Upper lobe of right lung (tissue), 1 donor: ENCODE measurements at regions not wholly inside any gene's neighbourhood (a gene's known extent, or its start where the extent isn't known, plus 50 kb on each side); places are given as distances from the start of the nearest gene placed in this dataset.

ENCODE experiments used
- ATAC-seq: fragments of 200-7000 bp; cut with Tn5 transposase; one replicate; pipeline ENCODE4 v1.9.1; 2020; ENCODE audit warnings: mild to moderate bottlenecking, moderate library complexity
- DNase-seq: peaks from one replicate; pipeline ENCODE4 v3.0.0-alpha.2; 2020
- H3K27ac ChIP-seq: fragments of 200-600 bp; one replicate; pipeline ENCODE4 v1.8.0; 2022
- H3K27me3 ChIP-seq: fragments of 200-600 bp; one replicate; pipeline ENCODE4 v1.8.0; 2022; ENCODE audit warnings: mild to moderate bottlenecking
- H3K36me3 ChIP-seq: fragments of 200-600 bp; one replicate; pipeline ENCODE4 v1.8.0; 2022
- H3K4me1 ChIP-seq: fragments of 200-600 bp; one replicate; pipeline ENCODE4 v1.8.0; 2022
- H3K4me3 ChIP-seq: fragments of 200-600 bp; one replicate; pipeline ENCODE4 v1.8.0; 2022; ENCODE audit warnings: mild to moderate bottlenecking
- H3K9me3 ChIP-seq: fragments of 200-600 bp; one replicate; pipeline ENCODE4 v1.8.0; 2022
- intact Hi-C: fragments of 100-400 bp; cut with DNase I; formaldehyde crosslinking; loops from one replicate; pipeline ENCODE4 v1.11.0; 2022
- TF ChIP-seq, protein P1 (sequence below): fragments of 200-600 bp; IDR thresholded peaks from one replicate; pipeline ENCODE4 v1.8.0; 2022; ENCODE audit warnings: antibody characterized with exemption
- donor health status: DM: no; HTN: yes; CAD: no; lungs with severe emphysema.

DNA sequence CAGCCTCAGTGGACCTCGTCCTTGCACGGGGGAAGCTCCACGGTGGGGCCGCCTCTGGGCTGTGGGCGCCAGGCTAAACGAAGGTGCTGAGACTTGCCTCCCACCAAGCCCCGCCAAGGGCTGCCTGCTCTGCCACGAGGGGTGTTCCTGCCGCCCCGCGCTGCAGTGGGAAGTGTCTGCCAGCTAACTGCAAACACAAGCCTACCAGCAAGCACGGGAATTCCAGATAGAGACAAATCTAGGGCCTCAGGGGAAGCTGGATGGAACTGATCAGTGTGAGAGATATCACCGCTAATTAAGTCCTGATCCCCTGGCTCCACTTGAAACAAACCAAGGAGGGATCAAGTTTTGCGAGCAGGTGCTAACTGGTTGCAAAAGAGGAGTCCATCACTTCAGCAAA, 181.6 kb upstream of the LEF1 start:
- DNase-seq (no peak), ATAC-seq (no peak)
- Histone ChIP-seq H3K4me3 (no peak overlapping the region), H3K4me1 (no peaks in the 10 kb centered on the region), H3K27me3 (no peaks in the 10 kb centered on the region), H3K27ac (no peak overlapping the region), H3K9me3 (no peaks in the 10 kb centered on the region), H3K36me3 (no peaks in the 10 kb centered on the region)
- TF ChIP-seq, protein P1, sequence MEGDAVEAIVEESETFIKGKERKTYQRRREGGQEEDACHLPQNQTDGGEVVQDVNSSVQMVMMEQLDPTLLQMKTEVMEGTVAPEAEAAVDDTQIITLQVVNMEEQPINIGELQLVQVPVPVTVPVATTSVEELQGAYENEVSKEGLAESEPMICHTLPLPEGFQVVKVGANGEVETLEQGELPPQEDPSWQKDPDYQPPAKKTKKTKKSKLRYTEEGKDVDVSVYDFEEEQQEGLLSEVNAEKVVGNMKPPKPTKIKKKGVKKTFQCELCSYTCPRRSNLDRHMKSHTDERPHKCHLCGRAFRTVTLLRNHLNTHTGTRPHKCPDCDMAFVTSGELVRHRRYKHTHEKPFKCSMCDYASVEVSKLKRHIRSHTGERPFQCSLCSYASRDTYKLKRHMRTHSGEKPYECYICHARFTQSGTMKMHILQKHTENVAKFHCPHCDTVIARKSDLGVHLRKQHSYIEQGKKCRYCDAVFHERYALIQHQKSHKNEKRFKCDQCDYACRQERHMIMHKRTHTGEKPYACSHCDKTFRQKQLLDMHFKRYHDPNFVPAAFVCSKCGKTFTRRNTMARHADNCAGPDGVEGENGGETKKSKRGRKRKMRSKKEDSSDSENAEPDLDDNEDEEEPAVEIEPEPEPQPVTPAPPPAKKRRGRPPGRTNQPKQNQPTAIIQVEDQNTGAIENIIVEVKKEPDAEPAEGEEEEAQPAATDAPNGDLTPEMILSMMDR, result no peak
- intact Hi-C loops, result no loop called here

GRCh38 chr4:108346818-108347210, 178.1 kb upstream of the LEF1 start:
- Histone ChIP-seq H3K9me3 (no peaks in the 10 kb centered on the region), H3K27ac (no peak overlapping the region), H3K4me3 (no peak overlapping the region), H3K36me3 (no peaks in the 10 kb centered on the region), H3K27me3 (no peaks in the 10 kb centered on the region), H3K4me1 (no peaks in the 10 kb centered on the region)
- no peak for DNase-seq
- TF ChIP-seq, protein P1, result no peak
- intact Hi-C loops, result no loop called here
- no peak for ATAC-seq

GRCh38 chr4:108345862-108346817, 177.4 kb upstream of the LEF1 start:
- no peaks in the 10 kb centered on the region for H3K27me3 ChIP-seq
- ATAC-seq (no peak), DNase-seq (no peak)
- TF ChIP-seq, protein P1, result no peak
- H3K9me3 ChIP-seq, result no peaks in the 10 kb centered on the region
- H3K4me1 ChIP-seq, result no peaks in the 10 kb centered on the region
- no peak overlapping the region for H3K4me3 ChIP-seq
- H3K27ac ChIP-seq, result no peak overlapping the region
- intact Hi-C loops, result no loop called here
- H3K36me3 ChIP-seq, result no peaks in the 10 kb centered on the region

DNA sequence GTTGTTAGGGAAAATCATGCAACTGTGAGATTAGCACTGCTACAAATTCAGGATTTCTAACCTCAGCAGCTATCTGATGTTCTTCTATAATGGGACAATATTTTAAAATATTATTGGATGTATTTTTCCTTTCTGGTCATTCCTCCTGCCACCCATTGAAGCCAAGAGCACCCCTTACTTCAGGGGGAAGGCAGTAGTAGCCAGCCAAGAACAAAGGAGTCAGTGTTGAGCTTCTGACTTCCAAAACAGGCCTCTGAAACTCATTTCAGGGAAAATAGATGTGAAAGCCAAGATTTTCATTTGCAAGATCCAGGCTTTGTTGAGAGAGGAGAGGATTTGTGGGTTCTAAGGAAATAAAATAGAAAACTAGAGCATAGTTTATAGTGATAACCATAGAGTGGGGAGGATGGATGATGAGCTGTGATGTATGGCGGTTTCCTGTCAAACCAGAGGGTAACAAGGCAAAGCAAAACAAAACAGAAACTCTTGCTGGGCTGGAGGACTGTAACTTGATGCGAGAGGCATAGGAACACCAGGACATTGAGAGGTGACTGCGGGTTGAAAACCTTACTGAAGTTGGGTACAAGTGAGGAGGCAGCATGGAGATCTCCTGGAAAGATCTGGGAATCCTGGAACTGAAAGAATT, 173.7 kb upstream of the LEF1 start:
- Histone ChIP-seq H3K4me3 (no peak overlapping the region), H3K9me3 (no peaks in the 10 kb centered on the region), H3K4me1 (no peaks in the 10 kb centered on the region), H3K36me3 (no peaks in the 10 kb centered on the region), H3K27me3 (no peaks in the 10 kb centered on the region), H3K27ac (no peak overlapping the region)
- intact Hi-C loops, result no loop called here
- DNase-seq, result no peak
- TF ChIP-seq, protein P1, result no peak
- no peak for ATAC-seq

- Histone ChIP-seq H3K36me3 (no peaks in the 10 kb centered on the region), H3K27me3 (no peaks in the 10 kb centered on the region), H3K9me3 (no peaks in the 10 kb centered on the region), H3K4me3 (no peak overlapping the region), H3K4me1 (no peaks in the 10 kb centered on the region), H3K27ac (no peak overlapping the region)
- ATAC-seq, result no peak
- TF ChIP-seq, protein P1, result no peak
- no peak for DNase-seq
- intact Hi-C loops, result no loop called here
Measured at GRCh38 chr4:108337923-108338322, 169.2 kb upstream of the LEF1 start.
